Keratinocyte (primary cell): ENCODE measurements at regions not wholly inside any gene's neighbourhood (a gene's known extent, or its start where the extent isn't known, plus 50 kb on each side); places are given as distances from the start of the nearest gene placed in this dataset.

Experiments
- DNase-seq: peaks from one replicate; pipeline ENCODE4 v3.0.0-alpha.2; 2011; ENCODE audit warnings: low read depth, missing footprints, low spot score
- FAIRE-seq: peaks from 2 replicates; lab custom pipeline; 2011; peaks lifted over from hg19 to GRCh38; lab: Jason Lieb, UNC
- H2AFZ ChIP-seq: 2 replicates; pipeline ENCODE4 v1.6.0; 2012; ENCODE audit warnings: low read length, control low read depth, inconsistent platforms; ENCODE audit not compliant: control insufficient read depth
- H3K27ac ChIP-seq: 2 replicates; pipeline ENCODE4 v1.5.1; 2011; ENCODE audit warnings: low read length; ENCODE audit not compliant: control insufficient read depth, insufficient read depth
- H3K27me3 ChIP-seq: 3 replicates; pipeline ENCODE4 v1.6.0; 2011; ENCODE audit warnings: low read length; ENCODE audit not compliant: control insufficient read depth, insufficient read depth; ENCODE audit errors: extremely low read depth
- H3K36me3 ChIP-seq, 2 experiments: 2 replicates in 1 of 2; 3 replicates in 1 of 2; pipeline ENCODE4 v1.5.1; 2011; ENCODE audit warnings: low read length in 2 of 2, mild to moderate bottlenecking in 1 of 2; ENCODE audit not compliant: control insufficient read depth in 2 of 2, insufficient read depth in 2 of 2; ENCODE audit errors: extremely low read depth in 1 of 2
- H3K4me1 ChIP-seq: 3 replicates; pipeline ENCODE4 v1.5.1; 2011; ENCODE audit warnings: low read length; ENCODE audit not compliant: control insufficient read depth, insufficient read depth; ENCODE audit errors: extremely low read depth
- H3K4me2 ChIP-seq: 3 replicates; pipeline ENCODE4 v1.6.0; 2011; ENCODE audit warnings: low read depth, low read length; ENCODE audit not compliant: control insufficient read depth, insufficient read depth; ENCODE audit errors: extremely low read depth
- H3K4me3 ChIP-seq, 3 experiments: fragments of 200-600 bp in 1 of 3; sonication (generic) in 1 of 3; 2 replicates in 2 of 3; 3 replicates in 1 of 3; pipeline ENCODE4 v1.5.1; 2011 to 2016; ENCODE audit warnings: low read length in 3 of 3, mild to moderate bottlenecking in 3 of 3, control low read depth in 2 of 3, inconsistent platforms in 1 of 3, low read depth in 1 of 3, mixed read lengths in 1 of 3, mixed run types in 1 of 3, moderate library complexity in 1 of 3; ENCODE audit not compliant: control insufficient read depth in 2 of 3, insufficient read depth in 2 of 3; ENCODE audit errors: extremely low read depth in 1 of 3
- H3K79me2 ChIP-seq: 2 replicates; pipeline ENCODE4 v1.6.0; 2012; ENCODE audit warnings: low read length; ENCODE audit not compliant: control insufficient read depth, insufficient read depth
- H3K9ac ChIP-seq: 3 replicates; pipeline ENCODE4 v1.6.0; 2011; ENCODE audit warnings: low read length; ENCODE audit not compliant: control insufficient read depth, insufficient read depth; ENCODE audit errors: extremely low read depth
- H3K9me1 ChIP-seq: 3 replicates; pipeline ENCODE4 v1.6.0; 2011; ENCODE audit warnings: low read length; ENCODE audit not compliant: control insufficient read depth, insufficient read depth; ENCODE audit errors: extremely low read depth
- H3K9me3 ChIP-seq: 2 replicates; pipeline ENCODE4 v1.5.1; 2012; ENCODE audit warnings: low read depth, low read length; ENCODE audit not compliant: control insufficient read depth
- H4K20me1 ChIP-seq: 3 replicates; pipeline ENCODE4 v1.6.0; 2011; ENCODE audit warnings: low read length; ENCODE audit not compliant: control insufficient read depth, insufficient read depth; ENCODE audit errors: extremely low read depth
- EZH2 ChIP-seq: IDR thresholded peaks from one replicate; pipeline ENCODE4 v1.6.1; 2012; ENCODE audit warnings: inconsistent platforms, mild to moderate bottlenecking, low read length, moderate library complexity
- dilution Hi-C: fragments of 300-500 bp; cut with MboI; formaldehyde crosslinking; loops from one replicate; pipeline ENCODE4 v1.7.0; 2020; ENCODE audit warnings: low sequenced_read_pairs; ENCODE audit not compliant: extremely low pct_ligation_motif_present
- TF ChIP-seq, protein P1 (sequence below), 3 experiments: IDR thresholded peaks in 1 of 3; conservative IDR thresholded peaks in 1 of 3; optimal IDR thresholded peaks in 1 of 3; 2 replicates in 2 of 3; 3 replicates in 1 of 3; pipeline versions ENCODE3 to v1.5.1; 2011; ENCODE audit warnings: low read length in 3 of 3, mild to moderate bottlenecking in 3 of 3, moderate library complexity in 2 of 3, control low read depth in 1 of 3, inconsistent platforms in 1 of 3; ENCODE audit not compliant: insufficient read depth in 2 of 3; ENCODE audit errors: extremely low read depth in 1 of 3

DNA sequence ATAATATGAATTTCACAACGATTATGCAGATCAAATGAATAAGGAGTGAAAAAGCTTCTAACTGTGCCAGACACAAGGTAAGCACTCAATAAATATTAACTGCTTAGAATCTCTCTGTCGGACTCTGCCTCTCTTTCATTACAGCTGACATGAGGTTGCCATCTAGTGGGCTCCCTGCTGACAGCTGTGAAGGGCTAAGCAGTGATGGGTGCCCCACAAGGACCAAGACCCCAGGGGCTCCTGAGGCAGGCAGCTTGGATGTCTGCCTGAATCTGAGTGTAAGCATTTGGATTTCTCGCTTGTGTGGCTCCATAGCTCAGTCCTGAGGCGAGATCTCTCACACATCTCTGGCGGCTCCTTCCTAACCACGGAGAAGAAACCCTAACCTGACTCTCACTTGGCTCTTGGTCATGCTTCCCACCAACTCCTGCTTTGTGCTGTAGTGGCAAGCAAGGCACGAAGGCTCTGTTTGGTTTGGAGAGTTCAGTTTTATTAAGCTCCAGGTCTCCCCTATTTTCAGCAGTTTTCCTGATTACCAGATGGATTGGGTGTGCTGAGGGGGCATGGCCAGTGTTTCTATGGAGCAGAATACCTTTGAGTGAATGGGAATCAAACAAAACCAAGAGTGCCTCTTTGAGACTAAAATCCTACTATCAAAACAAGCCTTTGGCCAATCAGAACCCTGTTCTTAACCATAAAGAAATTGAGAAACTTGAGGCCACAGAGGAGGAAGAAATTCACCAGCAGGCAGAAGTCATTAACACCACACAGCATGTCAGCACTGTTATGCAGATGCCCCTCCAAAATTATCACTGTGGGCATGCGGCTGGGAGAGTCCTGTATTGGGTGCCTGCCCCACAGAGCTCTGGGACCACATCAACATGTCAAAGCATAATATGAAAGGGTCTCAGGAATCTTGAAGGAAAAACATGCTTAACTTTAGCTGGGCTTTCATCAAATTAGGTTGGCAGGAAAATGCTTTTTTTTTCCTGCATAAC lies 152.8 kb upstream of the NTM start:
- Histone ChIP-seq H3K9ac (no peak overlapping the region), H3K4me3 (no peak overlapping the region), H3K9me1 (no peaks in the 10 kb centered on the region), H4K20me1 (no peaks in the 10 kb centered on the region), H3K9me3 (no peaks in the 10 kb centered on the region), H3K36me3 (no peaks in the 10 kb centered on the region), H3K27me3 (no peaks in the 10 kb centered on the region), H3K4me2 (no peak overlapping the region), H3K27ac (no peak overlapping the region), H3K4me1 (no peaks in the 10 kb centered on the region), H3K79me2 (no peaks in the 10 kb centered on the region), H2AFZ (no peak overlapping the region)
- dilution Hi-C loops: no loop called here
- FAIRE-seq: no peak
- DNase-seq: no peak
- TF ChIP-seq, protein P1, sequence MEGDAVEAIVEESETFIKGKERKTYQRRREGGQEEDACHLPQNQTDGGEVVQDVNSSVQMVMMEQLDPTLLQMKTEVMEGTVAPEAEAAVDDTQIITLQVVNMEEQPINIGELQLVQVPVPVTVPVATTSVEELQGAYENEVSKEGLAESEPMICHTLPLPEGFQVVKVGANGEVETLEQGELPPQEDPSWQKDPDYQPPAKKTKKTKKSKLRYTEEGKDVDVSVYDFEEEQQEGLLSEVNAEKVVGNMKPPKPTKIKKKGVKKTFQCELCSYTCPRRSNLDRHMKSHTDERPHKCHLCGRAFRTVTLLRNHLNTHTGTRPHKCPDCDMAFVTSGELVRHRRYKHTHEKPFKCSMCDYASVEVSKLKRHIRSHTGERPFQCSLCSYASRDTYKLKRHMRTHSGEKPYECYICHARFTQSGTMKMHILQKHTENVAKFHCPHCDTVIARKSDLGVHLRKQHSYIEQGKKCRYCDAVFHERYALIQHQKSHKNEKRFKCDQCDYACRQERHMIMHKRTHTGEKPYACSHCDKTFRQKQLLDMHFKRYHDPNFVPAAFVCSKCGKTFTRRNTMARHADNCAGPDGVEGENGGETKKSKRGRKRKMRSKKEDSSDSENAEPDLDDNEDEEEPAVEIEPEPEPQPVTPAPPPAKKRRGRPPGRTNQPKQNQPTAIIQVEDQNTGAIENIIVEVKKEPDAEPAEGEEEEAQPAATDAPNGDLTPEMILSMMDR (optimal IDR thresholded peaks at IDR 0.05 in 1 of 3, IDR thresholded peaks at IDR 0.05 in 1 of 3, conservative IDR thresholded peaks at IDR 0.05 in 1 of 3; ENCODE audit: extremely low read depth in 1 of 3, insufficient read depth in 2 of 3, low read length in 3 of 3): peak; percentile 26 to 64 (median 48)
- no peak for TF ChIP-seq EZH2

DNA sequence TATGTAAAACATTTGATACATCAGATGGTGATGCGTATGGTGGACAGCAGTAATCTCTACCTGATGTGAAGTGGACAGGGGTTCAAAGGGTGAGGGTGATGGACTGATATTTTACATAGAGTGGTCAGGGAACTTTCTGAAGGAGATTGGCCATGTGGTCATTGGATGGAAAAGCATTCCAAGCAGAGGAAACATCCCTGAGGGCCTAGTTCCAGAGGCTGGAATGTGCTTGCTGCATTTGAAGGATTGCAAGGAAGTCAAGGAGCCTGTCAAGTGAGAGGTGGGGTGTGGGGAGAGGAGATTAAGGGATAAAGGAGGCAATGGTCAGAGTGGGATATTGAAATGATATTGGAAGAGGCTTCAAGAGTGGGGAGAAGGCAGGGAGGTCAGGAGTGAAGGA lies 151.9 kb upstream of the NTM start:
- DNase-seq: no peak
- no peaks in the 10 kb centered on the region for H3K4me1 ChIP-seq
- H3K9me3 ChIP-seq: no peaks in the 10 kb centered on the region
- no peaks in the 10 kb centered on the region for H3K9me1 ChIP-seq
- no peak overlapping the region for H3K4me3 ChIP-seq
- H2AFZ ChIP-seq: no peak overlapping the region
- H3K9ac ChIP-seq: no peak overlapping the region
- no peak overlapping the region for H3K4me2 ChIP-seq
- FAIRE-seq: no peak
- H3K36me3 ChIP-seq: no peaks in the 10 kb centered on the region
- no peaks in the 10 kb centered on the region for H4K20me1 ChIP-seq
- TF ChIP-seq, protein P1 (optimal IDR thresholded peaks at IDR 0.05 in 1 of 3, IDR thresholded peaks at IDR 0.05 in 1 of 3, conservative IDR thresholded peaks at IDR 0.05 in 1 of 3; ENCODE audit: extremely low read depth in 1 of 3, insufficient read depth in 2 of 3, low read length in 3 of 3): no peak
- dilution Hi-C loops: no loop called here
- H3K27me3 ChIP-seq: no peaks in the 10 kb centered on the region
- no peaks in the 10 kb centered on the region for H3K79me2 ChIP-seq
- no peak overlapping the region for H3K27ac ChIP-seq
